ENCODE measurements at regions not wholly inside any gene's neighbourhood (a gene's known extent, or its start where the extent isn't known, plus 50 kb on each side); places are given as distances from the start of the nearest gene placed in this dataset.

GRCh38 chr7:118492466-118492865 lies 268.0 kb downstream of the ANKRD7 start:
- in situ Hi-C loops (cut with MboI; ENCODE audit: low sequenced_read_pairs) (no loop called here), dilution Hi-C loops (cut with HindIII; ENCODE audit: low sequenced_read_pairs, unreplicated experiment) (no loop called here), intact Hi-C loops (cut with micrococcal nuclease) (no loop called here)
- Histone ChIP-seq H3K27ac (ENCODE audit: insufficient read depth, low read length) (no peak overlapping the region), H3K4me3 (ENCODE audit: insufficient read depth, low read depth, low read length) (no peak overlapping the region), H2BK20ac (ENCODE audit: low read depth, low read length) (no peak overlapping the region), H3K18ac (ENCODE audit: low read depth, low read length) (no peak overlapping the region), H4K91ac (ENCODE audit: insufficient read depth, low read depth, low read length) (no peak overlapping the region), H4K5ac (ENCODE audit: low read depth, low read length) (no peak overlapping the region), H3K4me2 (ENCODE audit: low read depth, low read length) (no peak overlapping the region), H3K4ac (ENCODE audit: low read depth, low read length) (no peak overlapping the region), H3K9me3 (ENCODE audit: control insufficient read depth, insufficient read depth, low read length) (peaks cover 3% of the 10 kb centered on the region; the same call in 1 of the 2 replicates), H2AK5ac (ENCODE audit: low read depth, low read length) (no peak overlapping the region), H2BK15ac (ENCODE audit: low read depth, low read length) (no peak overlapping the region), H3K9me1 (ENCODE audit: insufficient read depth, low read length) (no peaks in the 10 kb centered on the region), H3K4me1 (ENCODE audit: control insufficient read depth, insufficient read depth, low read length) (no peaks in the 10 kb centered on the region), H4K8ac (ENCODE audit: low read depth in 2 of 2, low read length in 2 of 2) (no peak overlapping the region), H2AK9ac (replicated peaks; ENCODE audit: low read depth, low read length, poor library complexity) (no peak overlapping the region), H3K23ac (ENCODE audit: low read depth, low read length) (no peak overlapping the region), H3K27me3 (ENCODE audit: control insufficient read depth, insufficient read depth, low read length) (no peaks in the 10 kb centered on the region), H3K14ac (replicated peaks; ENCODE audit: low read depth, low read length) (no peak overlapping the region), H2AFZ (replicated peaks; ENCODE audit: low read length, poor library complexity) (no peak overlapping the region), H2BK120ac (ENCODE audit: low read depth, low read length) (no peak overlapping the region), H2BK5ac (ENCODE audit: low read depth, low read length, poor library complexity, severe bottlenecking) (no peak overlapping the region), H4K20me1 (ENCODE audit: insufficient read depth, low read length) (no peaks in the 10 kb centered on the region), H3K56ac (ENCODE audit: extremely low read depth, insufficient read depth, low read length) (no peak overlapping the region), H3K36me3 (ENCODE audit: control insufficient read depth, insufficient read depth, low read length) (no peaks in the 10 kb centered on the region), H3K9ac (ENCODE audit: low read depth, low read length) (no peak overlapping the region), H3K79me1 (ENCODE audit: low read depth in 1 of 2, low read length in 2 of 2) (no peaks in the 10 kb centered on the region)
- DNase-seq = no peak
- no peak for TF ChIP-seq POLR2A (IDR thresholded peaks at IDR 0.05; ENCODE audit: low read depth, low read length)
- TF ChIP-seq CEBPB (IDR thresholded peaks at IDR 0.05; ENCODE audit: low read depth, low read length) = no peak
- no peak for TF ChIP-seq RAD21 (IDR thresholded peaks at IDR 0.05; ENCODE audit: low read length)
- TF ChIP-seq BHLHE40 (IDR thresholded peaks at IDR 0.05; ENCODE audit: low read depth, low read length) = no peak
- TF ChIP-seq MAFK (IDR thresholded peaks at IDR 0.05; ENCODE audit: low read depth, low read length) = no peak
- TF ChIP-seq ELK1 (IDR thresholded peaks at IDR 0.05; ENCODE audit: borderline replicate concordance, low read depth, low read length) = no peak
- TF ChIP-seq RCOR1 (IDR thresholded peaks at IDR 0.05; ENCODE audit: insufficient replicate concordance, low read length) = no peak
- TF ChIP-seq NFE2L2 (IDR thresholded peaks at IDR 0.05; ENCODE audit: low read depth, low read length) = no peak
- no peak for TF ChIP-seq USF2 (IDR thresholded peaks at IDR 0.05; ENCODE audit: low read depth, low read length)
- no peak for TF ChIP-seq MXI1 (IDR thresholded peaks at IDR 0.05; ENCODE audit: borderline replicate concordance, low read depth, low read length)
- TF ChIP-seq FOS (IDR thresholded peaks at IDR 0.05; ENCODE audit: low read depth, low read length) = no peak
- TF ChIP-seq MAZ (IDR thresholded peaks at IDR 0.05; ENCODE audit: borderline replicate concordance, low read depth, low read length) = no peak
- no peak for TF ChIP-seq SMC3 (IDR thresholded peaks at IDR 0.05; ENCODE audit: low read depth, low read length)
- no peak for TF ChIP-seq CTCF (conservative IDR thresholded peaks at IDR 0.05; ENCODE audit: low read depth, low read length)
- no peak for TF ChIP-seq RFX5 (IDR thresholded peaks at IDR 0.05; ENCODE audit: low read depth, low read length)
- no peak for TF ChIP-seq CHD1 (IDR thresholded peaks at IDR 0.05; ENCODE audit: low read depth, low read length)
- CTCF ChIA-PET = no interaction called here
- BruUV-seq (replicated peaks) = no TSS peak
- WGBS, 2 experiments (ENCODE audit: extremely low coverage in 2 of 2, insufficient read length in 1 of 2) = no CpG with 5 or more reads among the region's 5 CpGs
- no peak for ATAC-seq (ENCODE audit: low read depth)
- POLR2A ChIA-PET (ENCODE audit: unreplicated experiment) = no interaction called here

Measured in IMR-90 (cell line).